ENCODE measurements at regions not wholly inside any gene's neighbourhood (a gene's known extent, or its start where the extent isn't known, plus 50 kb on each side); places are given as distances from the start of the nearest gene placed in this dataset.
"Not testable (repeated sequence)": the region's sequence is repeated elsewhere in the genome, so short reads cannot be mapped to it uniquely, and the experiment has no call there.

DNA sequence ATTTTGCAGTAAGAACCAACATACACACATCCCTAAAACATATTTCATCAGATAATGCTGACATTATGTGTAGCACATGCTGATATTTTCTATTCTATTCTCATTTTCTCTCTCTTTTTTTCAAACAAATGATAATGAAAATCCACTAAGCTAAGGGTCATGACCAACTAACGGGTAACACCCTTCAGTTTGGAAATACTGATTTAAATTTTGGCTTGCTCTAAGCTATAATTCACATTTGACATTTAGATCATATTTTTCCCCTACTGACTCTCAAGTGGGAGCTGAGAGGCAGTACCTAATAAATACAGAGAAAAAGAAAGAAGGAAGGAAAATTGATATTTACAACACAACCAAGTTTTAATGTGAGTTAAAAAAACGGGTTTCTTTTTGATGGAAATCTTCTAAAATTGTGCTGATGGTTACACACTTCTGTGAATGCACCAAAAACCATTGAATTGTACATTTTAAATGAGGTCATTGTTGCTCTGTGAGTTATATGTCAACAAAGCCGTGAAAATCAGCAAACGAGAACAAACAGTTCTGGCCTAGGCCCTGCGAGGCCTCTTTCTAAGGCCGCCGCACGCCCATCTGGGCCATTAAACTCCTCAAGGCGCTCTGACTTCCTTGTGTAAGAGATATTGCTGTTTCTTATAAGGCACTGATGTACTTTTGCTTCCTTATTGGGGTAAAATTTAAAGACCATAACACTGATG, 124.2 kb downstream of the GALR1 start:
- no peak for DNase-seq

DNA sequence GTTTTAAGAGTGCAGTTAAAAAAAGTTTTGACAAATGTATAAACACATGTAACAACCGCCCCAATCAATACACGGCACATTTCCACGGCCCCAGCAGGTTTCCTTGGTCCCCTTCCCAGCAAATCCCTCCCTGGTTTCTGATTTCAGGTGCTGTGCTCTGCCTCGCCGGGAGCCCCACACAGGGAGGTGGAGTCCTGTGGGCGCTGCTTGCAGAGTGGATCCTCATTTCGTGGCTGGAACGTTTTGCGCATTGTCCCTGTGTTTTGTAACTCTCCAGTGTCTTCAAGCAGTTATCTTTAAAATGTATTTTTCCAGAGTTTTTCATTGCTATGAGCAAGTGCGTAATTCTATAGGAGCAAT, 124.8 kb downstream of the GALR1 start:
- DNase-seq = no peak

GRCh38 chr18:77376043-77376732, 126.5 kb downstream of the GALR1 start:
- no peak for DNase-seq

DNA sequence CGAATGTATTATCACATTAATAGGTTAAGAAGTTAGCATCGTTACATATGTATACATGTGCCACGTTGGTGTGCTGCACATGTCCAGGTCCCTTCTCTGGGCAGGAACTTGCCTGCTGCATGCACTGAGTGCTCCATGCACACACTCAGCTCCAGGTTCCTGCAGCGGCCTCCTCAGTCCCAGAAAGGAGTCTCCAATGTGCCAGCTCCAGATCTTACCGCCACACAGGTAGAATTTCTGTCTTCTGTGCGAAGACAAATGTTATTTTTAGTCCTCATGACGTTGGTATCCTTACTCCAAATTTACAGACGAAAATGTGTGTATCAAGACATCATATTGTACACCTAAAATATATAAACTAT, 127.1 kb downstream of the GALR1 start:
- no peak for DNase-seq

DNA sequence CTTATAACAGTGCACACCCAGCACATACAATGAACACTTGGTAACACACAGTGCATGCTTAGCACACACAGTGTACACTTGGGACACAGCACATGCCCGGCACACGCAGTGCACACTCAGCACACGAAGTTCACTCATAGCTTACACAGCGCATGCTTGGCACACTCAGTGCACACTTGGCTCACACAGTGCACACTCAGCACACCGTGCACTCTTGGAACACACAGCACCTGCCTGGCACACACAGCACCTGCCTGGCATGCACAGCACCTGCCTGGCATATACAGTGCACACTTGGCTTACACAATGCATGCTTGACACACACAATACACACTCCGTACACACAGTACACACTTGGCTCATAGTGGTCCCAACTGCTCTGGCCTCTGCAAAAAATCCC, 128.2 kb downstream of the GALR1 start:
- no peak for DNase-seq

GRCh38 chr18:77379976-77380509, 130.4 kb downstream of the GALR1 start:
- DNase-seq = no peak

- no peak for DNase-seq
Measured at GRCh38 chr18:77380695-77381094, 131.0 kb downstream of the GALR1 start.

DNA sequence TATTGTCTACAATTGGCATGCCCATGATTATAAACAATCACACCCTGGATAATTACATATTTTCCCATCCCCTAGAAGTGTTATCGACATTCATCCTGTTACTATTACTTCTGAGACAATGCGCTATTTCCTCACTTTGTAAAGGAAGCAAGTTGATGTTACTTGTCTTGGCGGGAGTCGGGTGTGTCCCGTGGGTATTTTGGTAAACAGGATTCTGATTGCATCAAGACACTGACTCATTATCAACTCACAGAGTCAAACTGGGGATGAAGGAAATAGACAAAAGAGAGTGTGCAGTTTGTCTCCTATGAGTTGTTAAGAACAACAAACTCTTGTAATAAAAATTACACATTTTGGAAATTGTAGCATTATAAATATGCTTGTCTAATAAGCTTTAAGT, 142.7 kb downstream of the GALR1 start:
- no peak for DNase-seq

DNA sequence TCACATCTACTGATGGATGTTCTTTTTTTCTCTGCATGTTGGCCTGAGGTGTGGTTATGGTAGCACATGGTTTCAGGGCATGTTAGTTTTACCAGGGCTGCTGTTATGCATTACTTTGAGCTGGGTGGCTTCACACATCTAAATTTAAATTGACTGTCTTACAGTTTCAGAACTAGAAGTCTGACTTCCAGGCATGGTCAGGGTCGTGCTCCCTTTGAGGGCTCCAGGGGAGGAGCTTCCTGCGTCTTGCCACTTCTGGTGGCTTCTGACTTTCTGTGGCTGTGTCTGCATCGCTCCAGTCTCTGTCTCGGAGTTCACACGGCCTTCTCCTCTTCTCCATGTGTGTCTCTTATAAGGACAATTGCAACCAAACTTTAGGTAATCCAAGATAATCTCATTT, 143.9 kb downstream of the GALR1 start:
- no peak for DNase-seq

- no peak for DNase-seq
Measured at GRCh38 chr18:77395953-77396352, 146.3 kb downstream of the GALR1 start.

GRCh38 chr18:77397056-77397455, 147.4 kb downstream of the GALR1 start:
- DNase-seq = no peak

GRCh38 chr18:77397617-77398016, 148.0 kb downstream of the GALR1 start:
- no peak for DNase-seq

GRCh38 chr18:77400561-77400960, 150.9 kb downstream of the GALR1 start:
- DNase-seq = no peak

- DNase-seq = no peak
Measured at GRCh38 chr18:77401173-77401572, 151.5 kb downstream of the GALR1 start.

GRCh38 chr18:77403969-77404535, 154.4 kb downstream of the GALR1 start:
- no peak for DNase-seq

DNA sequence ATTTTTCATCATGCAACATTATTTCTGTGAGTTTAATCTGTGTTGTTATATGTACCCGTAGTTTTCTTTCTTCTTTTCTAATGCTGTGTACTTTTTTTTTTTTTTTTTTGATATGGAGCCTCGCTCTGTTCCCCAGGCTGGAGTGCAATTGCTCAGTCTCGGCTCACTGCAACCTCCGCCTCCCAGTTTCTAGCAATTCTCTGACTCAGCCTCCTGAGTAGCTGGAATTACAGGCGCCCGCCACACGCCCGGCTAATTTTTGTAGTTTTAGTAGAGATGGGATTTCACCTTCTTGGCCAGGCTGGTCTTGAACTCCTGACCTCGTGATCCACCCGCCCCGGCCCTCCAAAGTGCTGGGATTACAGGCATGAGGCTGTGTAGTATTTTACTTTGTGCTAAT, 155.4 kb downstream of the GALR1 start:
- no peak for DNase-seq

GRCh38 chr18:77407733-77408132, 158.1 kb downstream of the GALR1 start:
- no peak for DNase-seq

DNA sequence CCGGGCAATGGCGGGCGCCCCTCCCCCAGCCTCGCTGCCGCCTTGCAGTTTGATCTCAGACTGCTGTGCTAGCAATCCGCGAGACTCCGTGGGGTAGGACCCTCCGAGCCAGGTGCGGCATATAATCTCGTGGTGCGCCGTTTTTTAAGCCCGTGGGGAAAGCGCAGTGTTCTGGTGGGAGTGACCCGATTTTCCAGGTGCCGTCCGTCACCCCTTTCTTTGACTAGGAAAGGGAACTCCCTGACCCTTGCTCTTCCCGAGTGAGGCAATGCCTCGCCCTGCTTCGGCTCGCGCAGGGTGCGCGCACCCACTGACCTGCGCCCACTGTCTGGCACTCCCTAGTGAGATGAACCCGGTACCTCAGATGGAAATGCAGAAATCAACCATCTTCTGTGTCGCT, 171.9 kb downstream of the GALR1 start:
- not testable (repeated sequence) for DNase-seq

DNA sequence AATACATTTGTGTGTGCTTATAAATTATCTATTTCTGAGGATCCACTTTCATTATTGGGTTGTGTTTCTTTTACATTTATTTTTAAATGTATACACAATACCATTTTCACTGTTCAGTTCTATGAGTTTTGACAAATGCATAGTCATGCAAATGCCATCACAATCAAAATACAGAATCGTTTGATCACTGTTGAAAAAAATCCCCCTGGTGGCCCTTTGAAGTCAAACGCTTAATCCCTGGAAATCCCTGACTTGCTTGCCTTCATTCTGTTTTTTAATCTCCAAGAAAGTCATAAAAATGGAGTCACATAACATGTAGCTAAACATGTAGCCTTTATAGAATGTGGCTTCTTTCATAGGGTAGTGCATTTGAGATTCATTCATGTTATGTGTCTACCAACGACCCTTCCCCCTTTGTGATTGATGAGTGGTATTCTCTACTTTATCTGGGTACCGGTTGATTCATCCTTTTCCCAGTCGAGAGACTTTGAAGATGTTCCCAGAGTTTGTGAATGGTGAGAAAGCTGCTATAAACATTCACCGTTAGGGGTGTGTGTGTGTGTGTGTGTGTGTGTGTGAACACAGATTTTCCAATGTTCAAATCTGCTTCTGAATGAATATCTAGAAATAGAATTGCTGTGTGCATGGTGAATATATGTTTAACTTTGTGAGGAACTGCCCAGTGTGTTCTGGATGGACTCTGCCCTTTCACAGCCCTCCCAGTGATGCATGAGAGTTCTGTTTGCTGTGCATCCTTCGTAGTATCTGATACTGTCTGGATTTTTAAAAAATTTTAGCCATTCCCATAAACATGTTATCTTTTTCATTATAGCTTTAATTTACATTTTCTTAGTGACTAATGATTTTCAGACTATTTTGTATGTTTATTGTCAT, 173.6 kb downstream of the GALR1 start:
- DNase-seq = no peak

- no peak for DNase-seq
Measured at GRCh38 chr18:77433076-77433475, 183.4 kb downstream of the GALR1 start.

- DNase-seq = no peak
Measured at GRCh38 chr18:77439888-77440287, 190.2 kb downstream of the GALR1 start.

GRCh38 chr18:77442393-77442792, 192.7 kb downstream of the GALR1 start:
- DNase-seq = no peak

- DNase-seq = no peak
Measured at GRCh38 chr18:77444385-77444784, 194.7 kb downstream of the GALR1 start.
